Mesenchymal stem cell (in vitro differentiated cells and primary cell): ENCODE measurements at regions not wholly inside any gene's neighbourhood (a gene's known extent, or its start where the extent isn't known, plus 50 kb on each side); places are given as distances from the start of the nearest gene placed in this dataset.

Experiments used
- DNase-seq: peaks from one replicate; pipeline ENCODE4 v3.0.0-alpha.2; 2013
- H2AFZ ChIP-seq: one replicate; pipeline ENCODE4 v1.6.1; 2013; ENCODE audit warnings: low read depth, mild to moderate bottlenecking, control low read depth, inconsistent platforms, low read length, moderate library complexity
- H2AK5ac ChIP-seq: 2 replicates; pipeline ENCODE4 v1.6.1; 2013; ENCODE audit warnings: low read length, moderate library complexity, mild to moderate bottlenecking, inconsistent platforms; ENCODE audit not compliant: severe bottlenecking
- H2BK120ac ChIP-seq: one replicate; pipeline ENCODE4 v1.6.1; 2013; ENCODE audit warnings: low read depth, mild to moderate bottlenecking, inconsistent platforms, low read length, moderate library complexity
- H2BK12ac ChIP-seq, 2 experiments: one replicate each; pipeline ENCODE4 v1.6.1; 2013; ENCODE audit warnings: inconsistent platforms in 2 of 2, low read length in 2 of 2, mild to moderate bottlenecking in 2 of 2, moderate library complexity in 2 of 2, control low read depth in 1 of 2
- H2BK15ac ChIP-seq: one replicate; pipeline ENCODE4 v1.6.1; 2013; ENCODE audit warnings: mild to moderate bottlenecking, low read depth, inconsistent platforms; ENCODE audit not compliant: poor library complexity, severe bottlenecking
- H2BK5ac ChIP-seq: 2 replicates; pipeline ENCODE4 v1.6.1; 2013; ENCODE audit warnings: low read depth, mild to moderate bottlenecking, low read length, control low read depth, inconsistent platforms; ENCODE audit not compliant: poor library complexity, severe bottlenecking
- H3K14ac ChIP-seq, 2 experiments: one replicate each; pipeline ENCODE4 v1.6.1; 2013; ENCODE audit warnings: inconsistent platforms in 2 of 2, low read length in 2 of 2, control low read depth in 1 of 2, mild to moderate bottlenecking in 1 of 2, moderate library complexity in 1 of 2
- H3K18ac ChIP-seq, 2 experiments: one replicate each; pipeline ENCODE4 v1.6.1; 2013; ENCODE audit warnings: inconsistent platforms in 2 of 2, low read length in 2 of 2, control low read depth in 1 of 2, low read depth in 1 of 2, mild to moderate bottlenecking in 1 of 2
- H3K23ac ChIP-seq, 2 experiments: one replicate each; pipeline ENCODE4 v1.6.1; 2013; ENCODE audit warnings: inconsistent platforms in 2 of 2, low read length in 2 of 2, mild to moderate bottlenecking in 2 of 2, moderate library complexity in 2 of 2, control low read depth in 1 of 2
- H3K27ac ChIP-seq: 2 replicates; pipeline ENCODE4 v1.5.1; 2013; ENCODE audit warnings: mild to moderate bottlenecking, moderate library complexity, low read length, control low read depth, inconsistent platforms; ENCODE audit not compliant: poor library complexity, severe bottlenecking
- H3K27me3 ChIP-seq, 2 experiments: 2 replicates each; pipeline versions ENCODE4 v1.6.1 to v1.7.0; 2013; ENCODE audit warnings: low read length in 2 of 2, mild to moderate bottlenecking in 2 of 2, moderate library complexity in 2 of 2, control low read depth in 1 of 2, inconsistent platforms in 1 of 2; ENCODE audit not compliant: control insufficient read depth in 1 of 2, insufficient read depth in 1 of 2
- H3K36me3 ChIP-seq, 2 experiments: 2 replicates each; pipeline versions ENCODE4 v1.6.1 to v1.7.0; 2013; ENCODE audit warnings: low read length in 2 of 2, control low read depth in 1 of 2, inconsistent platforms in 1 of 2, low read depth in 1 of 2, mild to moderate bottlenecking in 1 of 2; ENCODE audit not compliant: insufficient read depth in 2 of 2, control insufficient read depth in 1 of 2
- H3K4ac ChIP-seq, 2 experiments: one replicate each; pipeline ENCODE4 v1.6.1; 2013; ENCODE audit warnings: inconsistent platforms in 2 of 2, low read length in 2 of 2, mild to moderate bottlenecking in 2 of 2, moderate library complexity in 2 of 2, control low read depth in 1 of 2, low read depth in 1 of 2
- H3K4me1 ChIP-seq: 2 replicates; pipeline ENCODE4 v1.6.1; 2013; ENCODE audit warnings: low read depth, low read length, control low read depth; ENCODE audit not compliant: control insufficient read depth, insufficient read depth
- H3K4me2 ChIP-seq: 2 replicates; pipeline ENCODE4 v1.6.1; 2013; ENCODE audit warnings: low read length, mild to moderate bottlenecking, inconsistent platforms; ENCODE audit not compliant: poor library complexity, severe bottlenecking
- H3K4me3 ChIP-seq, 2 experiments: 2 replicates each; pipeline versions ENCODE4 v1.5.1 to v1.7.0; 2013; ENCODE audit warnings: low read length in 2 of 2, mild to moderate bottlenecking in 2 of 2, control low read depth in 1 of 2, low read depth in 1 of 2; ENCODE audit not compliant: insufficient read depth in 1 of 2
- H3K79me1 ChIP-seq: replicated peaks from 2 replicates; pipeline ENCODE4 v1.6.1; 2013; ENCODE audit warnings: mild to moderate bottlenecking, control low read depth, low read length, inconsistent platforms; ENCODE audit not compliant: poor library complexity, severe bottlenecking
- H3K9ac ChIP-seq: 2 replicates; pipeline ENCODE4 v1.7.0; 2013; ENCODE audit warnings: mild to moderate bottlenecking, low read length, moderate library complexity
- H3K9me3 ChIP-seq: 2 replicates; pipeline ENCODE4 v1.7.0; 2013; ENCODE audit warnings: mild to moderate bottlenecking, low read length; ENCODE audit not compliant: control insufficient read depth
- H4K8ac ChIP-seq: one replicate; pipeline ENCODE4 v1.6.1; 2013; ENCODE audit warnings: inconsistent platforms, mild to moderate bottlenecking, low read length, moderate library complexity
- H4K91ac ChIP-seq: one replicate; pipeline ENCODE4 v1.6.1; 2013; ENCODE audit warnings: mild to moderate bottlenecking, low read length, inconsistent platforms
- WGBS: methylation state at CpG from one replicate; pipeline ENCODE4 v1.1.7; 2013; ENCODE audit warnings: mixed read lengths; 5-methylcytosine and 5-hydroxymethylcytosine counted together

DNA sequence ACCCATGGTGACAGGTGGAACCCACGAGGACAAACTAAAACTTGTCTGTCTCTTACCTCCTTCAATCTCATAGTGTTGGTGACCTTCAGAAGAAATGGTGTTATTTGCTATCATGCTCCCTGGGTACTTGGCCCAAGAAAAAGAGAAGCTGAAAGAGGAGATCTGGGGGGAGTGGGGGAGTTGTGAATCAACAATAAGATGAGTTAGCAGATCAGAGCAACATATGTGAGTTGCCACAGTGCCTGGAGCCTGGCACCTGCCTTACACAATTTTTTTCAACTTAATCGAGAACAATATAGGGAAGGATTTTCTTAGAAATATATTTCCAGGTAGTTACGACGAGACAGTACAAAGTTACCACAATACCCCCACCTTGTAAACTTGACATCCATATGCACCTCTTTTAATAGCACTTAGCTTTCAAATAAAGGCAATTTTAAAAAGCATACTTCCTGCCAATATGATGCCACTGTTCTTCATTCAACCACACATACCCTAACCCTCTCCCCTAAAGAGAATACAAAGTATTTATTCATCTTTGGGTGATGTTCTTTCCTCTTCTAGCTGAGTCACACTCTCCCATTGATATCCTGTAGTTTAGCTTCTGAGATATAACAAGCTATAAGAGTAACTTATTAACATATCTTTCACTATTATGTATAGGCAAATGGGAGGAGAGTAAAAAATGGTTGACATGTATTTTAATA, 424.1 kb upstream of the OR4E1 start:
- no peak overlapping the region for H3K4me3 ChIP-seq
- H3K14ac ChIP-seq, result no peak overlapping the region
- H3K18ac ChIP-seq, result no peak overlapping the region
- no peak overlapping the region for H2BK15ac ChIP-seq
- peaks cover 4 to 16% of the 10 kb centered on the region in 2 experiments for H3K27me3 ChIP-seq
- no peak for DNase-seq
- 82% methylated on average over 3 of the region's 4 CpGs for WGBS
- no peak overlapping the region for H3K27ac ChIP-seq
- H3K36me3 ChIP-seq, result no peaks in the 10 kb centered on the region
- H3K9me3 ChIP-seq, result no peaks in the 10 kb centered on the region
- no peaks in the 10 kb centered on the region for H3K4me1 ChIP-seq
- no peak overlapping the region for H3K23ac ChIP-seq
- H3K9ac ChIP-seq, result no peak overlapping the region
- H2BK5ac ChIP-seq, result no peak overlapping the region
- H3K4me2 ChIP-seq, result no peak overlapping the region
- H3K4ac ChIP-seq, result no peak overlapping the region
- H4K8ac ChIP-seq, result no peak overlapping the region
- H3K79me1 ChIP-seq, result no peaks in the 10 kb centered on the region
- no peak overlapping the region for H2BK120ac ChIP-seq
- no peak overlapping the region for H4K91ac ChIP-seq
- no peak overlapping the region for H2AK5ac ChIP-seq
- H2BK12ac ChIP-seq, result no peak overlapping the region
- H2AFZ ChIP-seq, result no peak overlapping the region

DNA sequence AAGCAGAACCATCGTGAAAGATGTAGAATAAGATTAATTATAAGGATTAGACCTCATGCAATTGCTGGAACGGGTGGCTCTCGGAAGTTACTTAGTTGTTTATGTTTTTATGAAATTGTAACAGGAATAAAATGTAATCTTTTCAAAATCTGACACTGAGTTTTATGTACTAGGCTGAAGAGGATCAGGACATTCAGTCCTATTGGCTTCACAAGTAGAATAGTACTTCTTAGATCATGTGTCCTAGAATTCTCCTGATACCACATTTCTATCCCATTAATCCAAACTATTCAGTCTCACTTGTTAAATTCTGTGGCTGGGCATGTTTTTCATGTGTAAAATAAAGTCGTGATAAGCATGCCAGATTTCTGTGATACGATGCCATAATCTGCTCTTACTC, 423.5 kb upstream of the OR4E1 start:
- no peak overlapping the region for H2AFZ ChIP-seq
- no peak overlapping the region for H2BK120ac ChIP-seq
- no peak overlapping the region for H3K9ac ChIP-seq
- no peak for DNase-seq
- H4K91ac ChIP-seq, result no peak overlapping the region
- no peaks in the 10 kb centered on the region for H3K36me3 ChIP-seq
- no peak overlapping the region for H3K23ac ChIP-seq
- H2BK12ac ChIP-seq, result no peak overlapping the region
- WGBS, result 75% methylated on average over 5 of the region's 5 CpGs
- H2BK5ac ChIP-seq, result no peak overlapping the region
- H3K4me2 ChIP-seq, result no peak overlapping the region
- no peak overlapping the region for H3K4me3 ChIP-seq
- no peaks in the 10 kb centered on the region for H3K4me1 ChIP-seq
- no peak overlapping the region for H3K18ac ChIP-seq
- H2BK15ac ChIP-seq, result no peak overlapping the region
- H3K27me3 ChIP-seq, result peaks cover 4 to 16% of the 10 kb centered on the region in 2 experiments
- H3K4ac ChIP-seq, result no peak overlapping the region
- no peaks in the 10 kb centered on the region for H3K9me3 ChIP-seq
- no peak overlapping the region for H3K27ac ChIP-seq
- H3K14ac ChIP-seq, result no peak overlapping the region
- H3K79me1 ChIP-seq, result no peaks in the 10 kb centered on the region
- H2AK5ac ChIP-seq, result no peak overlapping the region
- no peak overlapping the region for H4K8ac ChIP-seq

DNA sequence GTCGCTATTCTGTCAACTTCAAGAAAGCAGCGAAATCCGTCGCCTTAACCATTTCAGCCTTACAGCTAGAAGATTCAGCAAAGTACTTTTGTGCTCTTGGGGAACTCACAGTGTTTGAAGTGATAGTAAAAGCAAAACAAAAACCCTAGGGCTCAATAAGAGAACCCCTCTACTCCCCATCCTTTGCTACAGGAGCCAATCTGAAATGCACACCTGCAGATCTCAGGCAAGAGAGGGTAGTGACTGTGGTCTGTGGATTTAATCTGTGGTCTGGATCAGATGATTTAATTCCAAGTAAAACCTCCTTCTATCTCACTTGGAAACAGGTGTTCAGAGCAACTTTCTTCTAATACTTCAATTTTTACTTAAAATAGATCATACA, 422.9 kb upstream of the OR4E1 start:
- no peak overlapping the region for H3K4me3 ChIP-seq
- WGBS, result 94% methylated on average over 4 of the region's 4 CpGs

DNA sequence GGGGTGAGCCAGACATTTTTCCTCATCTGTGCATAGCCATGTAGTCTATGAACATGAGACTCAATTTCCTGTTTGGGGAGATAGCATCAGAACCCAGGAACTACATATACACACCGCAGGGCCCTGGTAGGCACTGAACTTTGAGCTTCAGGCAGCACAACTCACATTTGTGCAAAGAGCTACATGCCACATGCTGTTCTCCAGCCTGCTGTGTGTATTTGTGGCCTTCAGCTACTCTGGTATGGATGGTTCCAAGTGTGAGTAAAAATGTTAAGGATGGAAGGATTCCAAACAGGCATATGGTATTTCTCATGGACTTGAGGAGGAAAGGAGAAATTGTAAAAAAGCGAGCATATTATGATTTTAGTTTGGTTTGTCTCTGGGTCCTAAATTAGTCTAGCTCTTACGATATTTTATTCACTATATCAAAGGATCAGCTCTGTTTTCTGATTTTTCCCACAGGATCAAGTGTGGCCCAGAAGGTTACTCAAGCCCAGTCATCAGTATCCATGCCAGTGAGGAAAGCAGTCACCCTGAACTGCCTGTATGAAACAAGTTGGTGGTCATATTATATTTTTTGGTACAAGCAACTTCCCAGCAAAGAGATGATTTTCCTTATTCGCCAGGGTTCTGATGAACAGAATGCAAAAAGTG, 422.4 kb upstream of the OR4E1 start:
- H4K8ac ChIP-seq, result no peak overlapping the region
- no peak overlapping the region for H3K4ac ChIP-seq
- no peak overlapping the region for H2BK12ac ChIP-seq
- H3K9me3 ChIP-seq, result no peaks in the 10 kb centered on the region
- H3K23ac ChIP-seq, result no peak overlapping the region
- no peaks in the 10 kb centered on the region for H3K4me1 ChIP-seq
- H3K27ac ChIP-seq, result no peak overlapping the region
- H3K18ac ChIP-seq, result no peak overlapping the region
- H2BK120ac ChIP-seq, result no peak overlapping the region
- WGBS, result 81% methylated on average over 4 of the region's 4 CpGs
- H3K14ac ChIP-seq, result no peak overlapping the region
- peaks cover 4 to 16% of the 10 kb centered on the region in 2 experiments for H3K27me3 ChIP-seq
- DNase-seq, result no peak
- no peak overlapping the region for H4K91ac ChIP-seq
- no peaks in the 10 kb centered on the region for H3K79me1 ChIP-seq
- H2BK15ac ChIP-seq, result no peak overlapping the region
- H3K4me2 ChIP-seq, result no peak overlapping the region
- no peaks in the 10 kb centered on the region for H3K36me3 ChIP-seq
- H2BK5ac ChIP-seq, result no peak overlapping the region
- H2AK5ac ChIP-seq, result no peak overlapping the region
- no peak overlapping the region for H3K9ac ChIP-seq
- H3K4me3 ChIP-seq, result no peak overlapping the region
- no peak overlapping the region for H2AFZ ChIP-seq

More for the DNA sequence above, 422.9 kb upstream of the OR4E1 start:
- Histone ChIP-seq H3K14ac (no peak overlapping the region), H4K91ac (no peak overlapping the region), H2BK5ac (no peak overlapping the region), H2AK5ac (no peak overlapping the region), H3K4me1 (no peaks in the 10 kb centered on the region), H3K27me3 (peaks cover 4 to 16% of the 10 kb centered on the region in 2 experiments), H3K23ac (no peak overlapping the region), H3K18ac (no peak overlapping the region), H3K9me3 (no peaks in the 10 kb centered on the region), H3K4ac (no peak overlapping the region), H3K79me1 (no peaks in the 10 kb centered on the region), H2BK120ac (no peak overlapping the region), H2BK15ac (no peak overlapping the region), H3K27ac (no peak overlapping the region), H2BK12ac (no peak overlapping the region), H3K4me2 (no peak overlapping the region), H3K36me3 (no peaks in the 10 kb centered on the region), H2AFZ (no peak overlapping the region), H4K8ac (no peak overlapping the region), H3K9ac (no peak overlapping the region)
- DNase-seq, result no peak
